ENCODE measurements at regions not wholly inside any gene's neighbourhood (a gene's known extent, or its start where the extent isn't known, plus 50 kb on each side); places are given as distances from the start of the nearest gene placed in this dataset.

- Histone ChIP-seq H3K9ac (no peak overlapping the region), H3K4me1 (no peaks in the 10 kb centered on the region), H3K4me3 (ENCODE audit: low read depth, low read length) (no peak overlapping the region), H3K79me2 (no peaks in the 10 kb centered on the region), H3K27me3 (ENCODE audit: control insufficient read depth, insufficient read depth, low read length) (no peaks in the 10 kb centered on the region), H3K36me3 (ENCODE audit: control insufficient read depth, insufficient read depth, low read length) (no peaks in the 10 kb centered on the region), H3K9me3 (ENCODE audit: control insufficient read depth, low read length) (no peaks in the 10 kb centered on the region), H3K4me2 (ENCODE audit: low read length) (no peak overlapping the region), H2AFZ (no peak overlapping the region), H3K27ac (no peak overlapping the region)
- TF ChIP-seq, protein P1, sequence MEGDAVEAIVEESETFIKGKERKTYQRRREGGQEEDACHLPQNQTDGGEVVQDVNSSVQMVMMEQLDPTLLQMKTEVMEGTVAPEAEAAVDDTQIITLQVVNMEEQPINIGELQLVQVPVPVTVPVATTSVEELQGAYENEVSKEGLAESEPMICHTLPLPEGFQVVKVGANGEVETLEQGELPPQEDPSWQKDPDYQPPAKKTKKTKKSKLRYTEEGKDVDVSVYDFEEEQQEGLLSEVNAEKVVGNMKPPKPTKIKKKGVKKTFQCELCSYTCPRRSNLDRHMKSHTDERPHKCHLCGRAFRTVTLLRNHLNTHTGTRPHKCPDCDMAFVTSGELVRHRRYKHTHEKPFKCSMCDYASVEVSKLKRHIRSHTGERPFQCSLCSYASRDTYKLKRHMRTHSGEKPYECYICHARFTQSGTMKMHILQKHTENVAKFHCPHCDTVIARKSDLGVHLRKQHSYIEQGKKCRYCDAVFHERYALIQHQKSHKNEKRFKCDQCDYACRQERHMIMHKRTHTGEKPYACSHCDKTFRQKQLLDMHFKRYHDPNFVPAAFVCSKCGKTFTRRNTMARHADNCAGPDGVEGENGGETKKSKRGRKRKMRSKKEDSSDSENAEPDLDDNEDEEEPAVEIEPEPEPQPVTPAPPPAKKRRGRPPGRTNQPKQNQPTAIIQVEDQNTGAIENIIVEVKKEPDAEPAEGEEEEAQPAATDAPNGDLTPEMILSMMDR (IDR thresholded peaks at IDR 0.05), result no peak
Observed at GRCh38 chr10:120371856-120372255, 85.2 kb upstream of the PLPP4 start.

DNA sequence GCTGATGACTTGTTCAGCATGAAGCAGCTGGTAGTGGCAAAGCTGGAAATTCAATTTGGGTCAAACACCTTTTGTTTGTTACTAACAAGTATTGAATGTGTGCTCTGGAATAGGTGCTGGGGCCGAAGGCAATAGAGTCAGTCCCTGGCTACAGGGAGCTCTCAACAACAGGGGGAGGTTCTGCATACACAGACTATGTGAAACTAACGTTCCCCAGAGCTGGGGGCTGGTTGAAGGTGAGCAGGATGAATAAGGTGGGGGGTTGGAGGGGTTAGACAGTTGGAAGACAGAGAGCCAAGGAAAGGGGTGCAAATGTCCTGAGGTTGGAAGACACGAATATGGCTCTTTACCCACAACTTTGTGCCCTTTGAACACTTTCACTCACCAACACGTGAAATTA is 84.1 kb upstream of the PLPP4 start:
- Histone ChIP-seq H3K79me2 (no peaks in the 10 kb centered on the region), H2AFZ (no peak overlapping the region), H3K4me3 (ENCODE audit: low read depth, low read length) (no peak overlapping the region), H3K4me2 (ENCODE audit: low read length) (no peak overlapping the region), H3K27me3 (ENCODE audit: control insufficient read depth, insufficient read depth, low read length) (no peaks in the 10 kb centered on the region), H3K4me1 (no peaks in the 10 kb centered on the region), H3K9me3 (ENCODE audit: control insufficient read depth, low read length) (no peaks in the 10 kb centered on the region), H3K27ac (no peak overlapping the region), H3K36me3 (ENCODE audit: control insufficient read depth, insufficient read depth, low read length) (no peaks in the 10 kb centered on the region), H3K9ac (no peak overlapping the region)
- TF ChIP-seq, protein P1 (IDR thresholded peaks at IDR 0.05), result no peak

DNA sequence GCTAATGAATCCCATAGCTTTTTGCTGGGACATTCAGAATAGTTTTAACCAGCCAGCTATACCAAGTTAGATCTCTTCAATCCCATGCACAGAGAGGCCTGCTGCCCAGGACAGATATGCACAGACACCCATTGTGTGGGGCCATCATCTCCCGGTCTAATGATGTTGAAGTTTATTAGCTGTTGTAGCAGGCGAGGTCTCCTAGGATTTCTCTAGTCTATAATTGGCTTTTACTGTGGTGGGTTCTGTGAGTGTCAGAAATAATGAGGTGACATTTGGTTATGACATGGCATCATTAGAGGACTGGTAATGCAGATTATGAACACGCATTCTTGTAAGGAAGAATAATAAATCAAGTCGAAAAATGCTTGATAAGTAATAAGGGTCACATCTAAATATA is 81.4 kb upstream of the PLPP4 start:
- H3K36me3 ChIP-seq (ENCODE audit: control insufficient read depth, insufficient read depth, low read length), result no peaks in the 10 kb centered on the region
- no peaks in the 10 kb centered on the region for H3K27me3 ChIP-seq (ENCODE audit: control insufficient read depth, insufficient read depth, low read length)
- TF ChIP-seq, protein P1 (IDR thresholded peaks at IDR 0.05), result no peak

DNA sequence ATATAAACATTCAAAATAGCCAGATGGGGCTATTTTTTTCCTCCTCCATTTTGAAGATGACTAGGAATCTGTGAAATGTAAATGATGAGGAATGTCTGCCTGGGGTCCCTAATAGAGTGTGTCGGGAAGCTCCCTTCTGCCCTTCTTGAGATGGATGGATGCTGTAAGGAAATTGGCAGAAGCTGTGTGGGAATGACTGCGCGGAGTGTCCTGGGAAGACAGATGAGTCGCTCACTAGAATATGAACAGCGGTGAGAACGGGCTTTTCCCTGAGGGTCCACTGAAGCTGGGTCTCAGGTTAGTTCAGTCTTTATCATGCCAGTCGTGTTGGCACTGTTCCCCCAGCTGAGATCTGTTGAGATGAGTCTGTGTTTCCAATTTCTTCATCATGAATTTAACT is 75.1 kb upstream of the PLPP4 start:
- Histone ChIP-seq H3K27me3 (ENCODE audit: control insufficient read depth, insufficient read depth, low read length) (no peaks in the 10 kb centered on the region), H3K36me3 (ENCODE audit: control insufficient read depth, insufficient read depth, low read length) (no peaks in the 10 kb centered on the region), H3K79me2 (no peaks in the 10 kb centered on the region), H3K9ac (no peak overlapping the region), H3K9me3 (ENCODE audit: control insufficient read depth, low read length) (no peaks in the 10 kb centered on the region), H3K4me1 (no peaks in the 10 kb centered on the region), H2AFZ (no peak overlapping the region), H3K4me2 (ENCODE audit: low read length) (no peak overlapping the region), H3K4me3 (ENCODE audit: low read depth, low read length) (no peak overlapping the region), H3K27ac (no peak overlapping the region)
- TF ChIP-seq, protein P1 (IDR thresholded peaks at IDR 0.05), result no peak

More for the DNA sequence above, 81.4 kb upstream of the PLPP4 start:
- no peak overlapping the region for H3K9ac ChIP-seq
- H3K4me3 ChIP-seq (ENCODE audit: low read depth, low read length), result no peak overlapping the region
- no peak overlapping the region for H3K4me2 ChIP-seq (ENCODE audit: low read length)
- no peak overlapping the region for H2AFZ ChIP-seq
- H3K27ac ChIP-seq, result no peak overlapping the region
- no peaks in the 10 kb centered on the region for H3K4me1 ChIP-seq
- no peaks in the 10 kb centered on the region for H3K9me3 ChIP-seq (ENCODE audit: control insufficient read depth, low read length)
- H3K79me2 ChIP-seq, result no peaks in the 10 kb centered on the region

GRCh38 chr10:120382360-120382759 is 74.7 kb upstream of the PLPP4 start:
- Histone ChIP-seq H3K27me3 (ENCODE audit: control insufficient read depth, insufficient read depth, low read length) (no peaks in the 10 kb centered on the region), H2AFZ (no peak overlapping the region), H3K9ac (no peak overlapping the region), H3K36me3 (ENCODE audit: control insufficient read depth, insufficient read depth, low read length) (no peaks in the 10 kb centered on the region), H3K4me3 (ENCODE audit: low read depth, low read length) (no peak overlapping the region), H3K9me3 (ENCODE audit: control insufficient read depth, low read length) (no peaks in the 10 kb centered on the region), H3K4me2 (ENCODE audit: low read length) (no peak overlapping the region), H3K27ac (no peak overlapping the region), H3K79me2 (no peaks in the 10 kb centered on the region), H3K4me1 (no peaks in the 10 kb centered on the region)
- TF ChIP-seq, protein P1 (IDR thresholded peaks at IDR 0.05), result no peak

Measured in parathyroid adenoma (tissue), 2 donors.